ENCODE measurements at regions not wholly inside any gene's neighbourhood (a gene's known extent, or its start where the extent isn't known, plus 50 kb on each side); places are given as distances from the start of the nearest gene placed in this dataset.

DNA sequence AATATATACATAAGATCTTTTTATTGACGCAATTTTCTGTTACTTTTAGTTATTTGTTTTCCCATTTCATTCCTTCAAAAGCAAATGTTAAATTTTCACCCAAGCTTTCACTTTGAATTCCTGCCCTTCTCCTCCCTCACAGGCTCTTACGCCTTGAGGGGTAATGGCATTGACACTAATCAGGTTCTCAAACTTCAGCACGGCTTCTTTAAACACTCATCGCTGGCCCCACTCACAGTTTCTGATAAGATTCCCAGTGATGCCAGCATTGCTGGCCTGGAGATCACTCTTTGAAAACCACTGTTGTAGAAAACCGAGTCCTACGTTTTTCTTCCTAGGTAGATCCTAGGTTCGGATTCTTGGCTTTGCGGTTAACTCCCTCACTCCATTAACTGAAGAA, 105.6 kb upstream of the EPB41L3 start:
- Histone ChIP-seq H3K27ac (ENCODE audit: low read length) (no peak overlapping the region), H3K9me3 (ENCODE audit: control insufficient read depth, insufficient read depth, low read depth, low read length) (no peaks in the 10 kb centered on the region), H3K27me3 (ENCODE audit: control insufficient read depth, insufficient read depth, low read length) (no peaks in the 10 kb centered on the region), H3K36me3 (ENCODE audit: control insufficient read depth, insufficient read depth, low read length) (no peaks in the 10 kb centered on the region), H3K4me3 (ENCODE audit: low read depth in 2 of 2, low read length in 2 of 2) (no peak overlapping the region), H3K4me1 (ENCODE audit: control insufficient read depth, insufficient read depth, low read length) (no peaks in the 10 kb centered on the region)
- DNase-seq (ENCODE audit: low read depth, low spot score) = no peak
- intact Hi-C loops (cut with micrococcal nuclease; ENCODE audit: unreplicated experiment) (no loop called here), in situ Hi-C loops (cut with HindIII; ENCODE audit: low pct_unique_long_range_greater_than_20kb, low sequenced_read_pairs) (no loop called here)
- POLR2A ChIA-PET = no interaction called here
- no TSS peak for BruUV-seq (replicated peaks)
- ATAC-seq = no peak
- no peak for TF ChIP-seq REST (IDR thresholded peaks at IDR 0.05; ENCODE audit: insufficient read depth in 1 of 2, low read depth in 2 of 2, low read length in 1 of 2)
- no peak for TF ChIP-seq SIN3A (IDR thresholded peaks at IDR 0.05; ENCODE audit: borderline replicate concordance, insufficient read depth, low read depth, low read length)
- TF ChIP-seq TCF7L2 (IDR thresholded peaks at IDR 0.05; ENCODE audit: low read depth, low read length) = no peak
- no peak for TF ChIP-seq POLR2AphosphoS5 (IDR thresholded peaks at IDR 0.05; ENCODE audit: low read depth, low read length)
- TF ChIP-seq, protein P1, sequence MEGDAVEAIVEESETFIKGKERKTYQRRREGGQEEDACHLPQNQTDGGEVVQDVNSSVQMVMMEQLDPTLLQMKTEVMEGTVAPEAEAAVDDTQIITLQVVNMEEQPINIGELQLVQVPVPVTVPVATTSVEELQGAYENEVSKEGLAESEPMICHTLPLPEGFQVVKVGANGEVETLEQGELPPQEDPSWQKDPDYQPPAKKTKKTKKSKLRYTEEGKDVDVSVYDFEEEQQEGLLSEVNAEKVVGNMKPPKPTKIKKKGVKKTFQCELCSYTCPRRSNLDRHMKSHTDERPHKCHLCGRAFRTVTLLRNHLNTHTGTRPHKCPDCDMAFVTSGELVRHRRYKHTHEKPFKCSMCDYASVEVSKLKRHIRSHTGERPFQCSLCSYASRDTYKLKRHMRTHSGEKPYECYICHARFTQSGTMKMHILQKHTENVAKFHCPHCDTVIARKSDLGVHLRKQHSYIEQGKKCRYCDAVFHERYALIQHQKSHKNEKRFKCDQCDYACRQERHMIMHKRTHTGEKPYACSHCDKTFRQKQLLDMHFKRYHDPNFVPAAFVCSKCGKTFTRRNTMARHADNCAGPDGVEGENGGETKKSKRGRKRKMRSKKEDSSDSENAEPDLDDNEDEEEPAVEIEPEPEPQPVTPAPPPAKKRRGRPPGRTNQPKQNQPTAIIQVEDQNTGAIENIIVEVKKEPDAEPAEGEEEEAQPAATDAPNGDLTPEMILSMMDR (IDR thresholded peaks at IDR 0.05) = no peak
- CTCF ChIA-PET = no interaction called here

GRCh38 chr18:5646739-5647138, 102.9 kb upstream of the EPB41L3 start:
- POLR2A ChIA-PET = no interaction called here
- Histone ChIP-seq H3K27ac (ENCODE audit: low read length) (no peak overlapping the region), H3K27me3 (ENCODE audit: control insufficient read depth, insufficient read depth, low read length) (no peaks in the 10 kb centered on the region), H3K36me3 (ENCODE audit: control insufficient read depth, insufficient read depth, low read length) (no peaks in the 10 kb centered on the region), H3K9me3 (ENCODE audit: control insufficient read depth, insufficient read depth, low read depth, low read length) (no peaks in the 10 kb centered on the region), H3K4me1 (ENCODE audit: control insufficient read depth, insufficient read depth, low read length) (no peaks in the 10 kb centered on the region), H3K4me3 (ENCODE audit: low read depth in 2 of 2, low read length in 2 of 2) (no peak overlapping the region)
- BruUV-seq (replicated peaks) = no TSS peak
- no peak for ATAC-seq
- no peak for DNase-seq (ENCODE audit: low read depth, low spot score)
- in situ Hi-C loops (cut with HindIII; ENCODE audit: low pct_unique_long_range_greater_than_20kb, low sequenced_read_pairs) = no loop called here
- intact Hi-C loops (cut with micrococcal nuclease; ENCODE audit: unreplicated experiment) = no loop called here
- no peak for TF ChIP-seq TCF7L2 (IDR thresholded peaks at IDR 0.05; ENCODE audit: low read depth, low read length)
- TF ChIP-seq REST (IDR thresholded peaks at IDR 0.05; ENCODE audit: insufficient read depth in 1 of 2, low read depth in 2 of 2, low read length in 1 of 2) = no peak
- TF ChIP-seq SIN3A (IDR thresholded peaks at IDR 0.05; ENCODE audit: borderline replicate concordance, insufficient read depth, low read depth, low read length) = no peak
- TF ChIP-seq POLR2AphosphoS5 (IDR thresholded peaks at IDR 0.05; ENCODE audit: low read depth, low read length) = no peak
- TF ChIP-seq, protein P1 (IDR thresholded peaks at IDR 0.05) = no peak
- CTCF ChIA-PET = no interaction called here

Measured in Panc1 (cell line).